ENCODE measurements at regions not wholly inside any gene's neighbourhood (a gene's known extent, or its start where the extent isn't known, plus 50 kb on each side); places are given as distances from the start of the nearest gene placed in this dataset.

GRCh38 chr6:84514089-84514971, 250.1 kb downstream of the TBX18 start:
- H3K9ac ChIP-seq (ENCODE audit: control insufficient read depth, extremely low read depth, insufficient read depth, low read length): no peak overlapping the region
- no peak overlapping the region for H2AFZ ChIP-seq (ENCODE audit: control insufficient read depth, low read length)
- H3K27ac ChIP-seq (ENCODE audit: control insufficient read depth, insufficient read depth, low read length): no peak overlapping the region
- no peak overlapping the region for H3K4me2 ChIP-seq (ENCODE audit: control insufficient read depth, extremely low read depth, insufficient read depth, low read depth, low read length)
- no peaks in the 10 kb centered on the region for H3K4me1 ChIP-seq (ENCODE audit: control insufficient read depth, extremely low read depth, insufficient read depth, low read length)
- H3K27me3 ChIP-seq (ENCODE audit: control insufficient read depth, extremely low read depth, insufficient read depth, low read length): no peaks in the 10 kb centered on the region
- TF ChIP-seq CTCF (optimal IDR thresholded peaks at IDR 0.05 in 1 of 3, IDR thresholded peaks at IDR 0.05 in 1 of 3, conservative IDR thresholded peaks at IDR 0.05 in 1 of 3; ENCODE audit: extremely low read depth in 1 of 3, insufficient read depth in 2 of 3, low read length in 3 of 3) (no peak), EZH2 (IDR thresholded peaks at IDR 0.05; ENCODE audit: low read length) (no peak)
- FAIRE-seq (no peak), DNase-seq (ENCODE audit: low read depth, low spot score) (no peak)
- no peaks in the 10 kb centered on the region for H3K9me1 ChIP-seq (ENCODE audit: control insufficient read depth, extremely low read depth, insufficient read depth, low read length)
- no peaks in the 10 kb centered on the region for H3K79me2 ChIP-seq (ENCODE audit: control insufficient read depth, insufficient read depth, low read length)
- H3K36me3 ChIP-seq (ENCODE audit: control insufficient read depth in 2 of 2, extremely low read depth in 1 of 2, insufficient read depth in 2 of 2, low read length in 2 of 2): no peaks in the 10 kb centered on the region
- H4K20me1 ChIP-seq (ENCODE audit: control insufficient read depth, extremely low read depth, insufficient read depth, low read length): no peaks in the 10 kb centered on the region
- no peak overlapping the region for H3K4me3 ChIP-seq (ENCODE audit: control insufficient read depth in 2 of 3, extremely low read depth in 1 of 3, insufficient read depth in 2 of 3, low read depth in 1 of 3, low read length in 3 of 3)
- no peaks in the 10 kb centered on the region for H3K9me3 ChIP-seq (ENCODE audit: control insufficient read depth, low read depth, low read length)
- dilution Hi-C loops (cut with MboI; ENCODE audit: extremely low pct_ligation_motif_present, low sequenced_read_pairs): no loop called here

- dilution Hi-C loops (cut with MboI; ENCODE audit: extremely low pct_ligation_motif_present, low sequenced_read_pairs): no loop called here
- H3K4me1 ChIP-seq (ENCODE audit: control insufficient read depth, extremely low read depth, insufficient read depth, low read length): no peaks in the 10 kb centered on the region
- no peak overlapping the region for H3K27ac ChIP-seq (ENCODE audit: control insufficient read depth, insufficient read depth, low read length)
- H3K9me3 ChIP-seq (ENCODE audit: control insufficient read depth, low read depth, low read length): no peaks in the 10 kb centered on the region
- H3K79me2 ChIP-seq (ENCODE audit: control insufficient read depth, insufficient read depth, low read length): no peaks in the 10 kb centered on the region
- TF ChIP-seq CTCF (optimal IDR thresholded peaks at IDR 0.05 in 1 of 3, IDR thresholded peaks at IDR 0.05 in 1 of 3, conservative IDR thresholded peaks at IDR 0.05 in 1 of 3; ENCODE audit: extremely low read depth in 1 of 3, insufficient read depth in 2 of 3, low read length in 3 of 3): no peak
- TF ChIP-seq EZH2 (IDR thresholded peaks at IDR 0.05; ENCODE audit: low read length): no peak
- no peak overlapping the region for H3K9ac ChIP-seq (ENCODE audit: control insufficient read depth, extremely low read depth, insufficient read depth, low read length)
- no peaks in the 10 kb centered on the region for H3K36me3 ChIP-seq (ENCODE audit: control insufficient read depth in 2 of 2, extremely low read depth in 1 of 2, insufficient read depth in 2 of 2, low read length in 2 of 2)
- FAIRE-seq (no peak), DNase-seq (ENCODE audit: low read depth, low spot score) (no peak)
- no peak overlapping the region for H3K4me2 ChIP-seq (ENCODE audit: control insufficient read depth, extremely low read depth, insufficient read depth, low read depth, low read length)
- H3K27me3 ChIP-seq (ENCODE audit: control insufficient read depth, extremely low read depth, insufficient read depth, low read length): no peaks in the 10 kb centered on the region
- H3K9me1 ChIP-seq (ENCODE audit: control insufficient read depth, extremely low read depth, insufficient read depth, low read length): no peaks in the 10 kb centered on the region
- no peak overlapping the region for H2AFZ ChIP-seq (ENCODE audit: control insufficient read depth, low read length)
- no peak overlapping the region for H3K4me3 ChIP-seq (ENCODE audit: control insufficient read depth in 2 of 3, extremely low read depth in 1 of 3, insufficient read depth in 2 of 3, low read depth in 1 of 3, low read length in 3 of 3)
- no peaks in the 10 kb centered on the region for H4K20me1 ChIP-seq (ENCODE audit: control insufficient read depth, extremely low read depth, insufficient read depth, low read length)
These were observed 252.0 kb downstream of the TBX18 start for GRCh38 chr6:84512391-84512790.

All from keratinocyte (primary cell).